Gastrocnemius medialis (tissue), 4 donors: ENCODE measurements at regions not wholly inside any gene's neighbourhood (a gene's known extent, or its start where the extent isn't known, plus 50 kb on each side); places are given as distances from the start of the nearest gene placed in this dataset.
"Not testable (repeated sequence)": the region's sequence is repeated elsewhere in the genome, so short reads cannot be mapped to it uniquely, and the experiment has no call there.

Experiments used
- ATAC-seq, 2 donors: fragments of 150-250 bp; one replicate each; pipeline ENCODE4 v1.9.1; 2016
- DNase-seq, 2 donors: peaks; one replicate each; pipeline ENCODE4 v3.0.0-alpha.2; 2019
- H3K27ac ChIP-seq, 4 donors: fragments of 200-600 bp; sonication (generic); 1 replicate in 1 of 4; 2 replicates in 3 of 4; pipeline ENCODE4 v1.5.1; 2016 to 2018; ENCODE audit warnings: mild to moderate bottlenecking in 2 of 4, moderate library complexity in 1 of 4
- H3K27me3 ChIP-seq, 3 donors: fragments of 200-600 bp; sonication (generic) in 2 of 3; 1 replicate in 1 of 3; 2 replicates in 2 of 3; pipeline versions ENCODE4 v1.5.1 to v1.6.0; 2016 to 2019; ENCODE audit warnings: mild to moderate bottlenecking in 1 of 3, moderate library complexity in 1 of 3
- H3K36me3 ChIP-seq, 2 donors: fragments of 200-600 bp; sonication (generic) in 1 of 2; one replicate each; pipeline ENCODE4 v1.5.1; 2017 to 2018
- H3K4me1 ChIP-seq, 2 donors: fragments of 200-600 bp; sonication (generic) in 1 of 2; one replicate each; pipeline ENCODE4 v1.5.1; 2016 to 2017; ENCODE audit warnings: mild to moderate bottlenecking in 2 of 2
- H3K4me3 ChIP-seq, 4 donors: fragments of 200-600 bp; sonication (generic) in 3 of 4; 1 replicate in 1 of 4; 2 replicates in 3 of 4; pipeline ENCODE4 v1.5.1; 2016 to 2019; ENCODE audit warnings: mild to moderate bottlenecking in 2 of 4
- H3K9me3 ChIP-seq, 3 donors: fragments of 200-600 bp; sonication (generic) in 2 of 3; 1 replicate in 1 of 3; 2 replicates in 2 of 3; pipeline ENCODE4 v1.5.1; 2016 to 2019
- CTCF ChIP-seq, 5 experiments: fragments of 450-650 bp in 3 of 5; fragments of 200-600 bp in 2 of 5; sonication (generic) in 2 of 5; IDR thresholded peaks in 4 of 5; conservative IDR thresholded peaks in 1 of 5; 1 replicate in 4 of 5; 2 replicates in 1 of 5; pipeline ENCODE4 v1.5.1; 2016 to 2019; ENCODE audit warnings: antibody characterized with exemption in 5 of 5, mild to moderate bottlenecking in 3 of 5, moderate library complexity in 3 of 5
- POLR2A ChIP-seq, 2 donors: fragments of 450-650 bp; IDR thresholded peaks; one replicate each; pipeline ENCODE4 v1.6.1; 2017; ENCODE audit warnings: antibody characterized with exemption in 2 of 2, mild to moderate bottlenecking in 2 of 2, moderate library complexity in 2 of 2
- in situ Hi-C, 4 donors: fragments of 200-750 bp; cut with MboI; loops; one replicate each; pipeline versions ENCODE4 v1.15.0 to v1.8.0; 2017; ENCODE audit warnings: low sequenced_read_pairs in 4 of 4
- intact Hi-C: fragments of 100-400 bp; cut with DNase I; formaldehyde crosslinking; loops from one replicate; pipeline ENCODE4 v1.15.1; 2023; ENCODE audit warnings: low total_unique reads

- no peak for ATAC-seq
- Histone ChIP-seq H3K4me1 (no peaks in the 10 kb centered on the region), H3K9me3 (no peaks in the 10 kb centered on the region), H3K36me3 (no peaks in the 10 kb centered on the region), H3K4me3 (no peak overlapping the region), H3K27ac (no peak overlapping the region), H3K27me3 (no peaks in the 10 kb centered on the region)
- TF ChIP-seq CTCF (IDR thresholded peaks at IDR 0.05 in 4 of 5, conservative IDR thresholded peaks at IDR 0.05 in 1 of 5) (no peak), POLR2A (IDR thresholded peaks at IDR 0.05) (no peak)
- in situ Hi-C loops: loop anchor here in 2 of 4 donors (25.0 kb wide), 2 partner anchors 89 to 1461 kb away; partner anchors contain the start of gene YARS2 (in 2 of the 2)
- DNase-seq: no peak
- intact Hi-C loops: no loop called here
Observed at GRCh38 chr12:34223640-34224039, 201.3 kb downstream of the ALG10 start.

GRCh38 chr12:34226044-34226443 is 203.7 kb downstream of the ALG10 start:
- in situ Hi-C loops: not testable (repeated sequence)

GRCh38 chr12:34228046-34228445 is 205.8 kb downstream of the ALG10 start:
- intact Hi-C loops, in situ Hi-C loops, DNase-seq, H3K4me3 ChIP-seq, H3K36me3 ChIP-seq, H3K27me3 ChIP-seq, H3K4me1 ChIP-seq, H3K27ac ChIP-seq, H3K9me3 ChIP-seq, ATAC-seq: not testable (repeated sequence)

More at GRCh38 chr12:34226044-34226443, 203.7 kb downstream of the ALG10 start:
- H3K9me3 ChIP-seq, H3K4me1 ChIP-seq, ATAC-seq, H3K36me3 ChIP-seq, H3K4me3 ChIP-seq, H3K27ac ChIP-seq, H3K27me3 ChIP-seq, DNase-seq, intact Hi-C loops: not testable (repeated sequence)

- in situ Hi-C loops, H3K4me1 ChIP-seq, ATAC-seq, H3K4me3 ChIP-seq, H3K27me3 ChIP-seq, H3K36me3 ChIP-seq, DNase-seq, H3K27ac ChIP-seq, intact Hi-C loops, H3K9me3 ChIP-seq: not testable (repeated sequence)
Observed at GRCh38 chr12:34229033-34229432, 206.7 kb downstream of the ALG10 start.

- Histone ChIP-seq H3K4me1 (no peaks in the 10 kb centered on the region), H3K4me3 (no peak overlapping the region), H3K27ac (no peak overlapping the region), H3K9me3 (no peaks in the 10 kb centered on the region), H3K27me3 (no peaks in the 10 kb centered on the region), H3K36me3 (no peaks in the 10 kb centered on the region)
- in situ Hi-C loops (no loop called here), intact Hi-C loops (no loop called here)
- no peak for TF ChIP-seq POLR2A (IDR thresholded peaks at IDR 0.05)
- TF ChIP-seq CTCF (IDR thresholded peaks at IDR 0.05 in 4 of 5, conservative IDR thresholded peaks at IDR 0.05 in 1 of 5): no peak
- no peak for ATAC-seq
- DNase-seq: no peak
Observed at GRCh38 chr12:34233618-34234017, 211.3 kb downstream of the ALG10 start.

- TF ChIP-seq CTCF (IDR thresholded peaks at IDR 0.05 in 4 of 5, conservative IDR thresholded peaks at IDR 0.05 in 1 of 5) (no peak), POLR2A (IDR thresholded peaks at IDR 0.05) (no peak)
- Histone ChIP-seq H3K27me3 (no peaks in the 10 kb centered on the region), H3K4me3 (no peak overlapping the region), H3K9me3 (no peaks in the 10 kb centered on the region), H3K27ac (no peak overlapping the region), H3K4me1 (no peaks in the 10 kb centered on the region), H3K36me3 (no peaks in the 10 kb centered on the region)
- ATAC-seq (no peak), DNase-seq (no peak)
- intact Hi-C loops: no loop called here
- in situ Hi-C loops: no loop called here
Observed at GRCh38 chr12:34236073-34236472, 213.8 kb downstream of the ALG10 start.
